ENCODE measurements at regions not wholly inside any gene's neighbourhood (a gene's known extent, or its start where the extent isn't known, plus 50 kb on each side); places are given as distances from the start of the nearest gene placed in this dataset.

GRCh38 chr22:49326558-49326957, 501.1 kb downstream of the BRD1 start:
- TF ChIP-seq CTCF (conservative IDR thresholded peaks at IDR 0.05; ENCODE audit: low read depth in 2 of 2) = no peak
- TF ChIP-seq POLR2AphosphoS5 (IDR thresholded peaks at IDR 0.05; ENCODE audit: low read depth) = no peak
- TF ChIP-seq REST (IDR thresholded peaks at IDR 0.05; ENCODE audit: unreplicated experiment) = no peak
- no peak for TF ChIP-seq EZH2 (IDR thresholded peaks at IDR 0.05; ENCODE audit: low read depth, unreplicated experiment)
- no peak for TF ChIP-seq CREB1 (CRISPR knock-in tag; IDR thresholded peaks at IDR 0.05; ENCODE audit: low read depth)
- no peak for TF ChIP-seq EZH2phosphoT487 (IDR thresholded peaks at IDR 0.05; ENCODE audit: unreplicated experiment)
- no peak for TF ChIP-seq JUNB (IDR thresholded peaks at IDR 0.05; ENCODE audit: unreplicated experiment)
- TF ChIP-seq ZNF114 (CRISPR knock-in tag; IDR thresholded peaks at IDR 0.05) = no peak
- no peak for TF ChIP-seq ZNF462 (CRISPR knock-in tag; IDR thresholded peaks at IDR 0.05)
- TF ChIP-seq NANOG (IDR thresholded peaks at IDR 0.05; ENCODE audit: borderline replicate concordance) = no peak
- no peak for TF ChIP-seq ETS1 (IDR thresholded peaks at IDR 0.05)

Measured in GM23338 (cell line).